ENCODE measurements at regions not wholly inside any gene's neighbourhood (a gene's known extent, or its start where the extent isn't known, plus 50 kb on each side); places are given as distances from the start of the nearest gene placed in this dataset.

DNA sequence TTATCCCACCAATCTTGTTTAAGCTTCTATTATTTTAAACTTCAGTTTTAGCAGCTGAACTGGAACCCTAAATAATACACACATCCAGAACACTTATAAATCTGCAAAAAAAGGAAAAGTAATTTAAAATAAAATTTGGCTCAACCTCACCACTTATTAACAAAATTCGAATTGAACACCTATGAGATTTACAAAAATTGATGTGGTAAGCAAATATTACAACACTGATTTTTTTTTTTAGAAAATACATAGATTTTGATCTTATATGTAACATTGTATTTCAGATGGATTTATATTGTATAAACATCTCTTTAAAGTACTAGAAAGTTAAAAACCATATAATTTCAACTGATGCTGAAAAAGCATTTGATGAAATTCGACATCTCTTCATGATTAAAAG lies 81.3 kb upstream of the DYNAP start:
- no peak for ATAC-seq
- TF ChIP-seq ZC3H10 (CRISPR knock-in tag; IDR thresholded peaks at IDR 0.05), result no peak
- no peak for TF ChIP-seq SNAI2 (CRISPR knock-in tag; IDR thresholded peaks at IDR 0.05)
- TF ChIP-seq GLIS3 (CRISPR knock-in tag; IDR thresholded peaks at IDR 0.05), result no peak
- TF ChIP-seq TOX (CRISPR knock-in tag; IDR thresholded peaks at IDR 0.05; ENCODE audit: borderline replicate concordance), result no peak
- TF ChIP-seq, protein P1, sequence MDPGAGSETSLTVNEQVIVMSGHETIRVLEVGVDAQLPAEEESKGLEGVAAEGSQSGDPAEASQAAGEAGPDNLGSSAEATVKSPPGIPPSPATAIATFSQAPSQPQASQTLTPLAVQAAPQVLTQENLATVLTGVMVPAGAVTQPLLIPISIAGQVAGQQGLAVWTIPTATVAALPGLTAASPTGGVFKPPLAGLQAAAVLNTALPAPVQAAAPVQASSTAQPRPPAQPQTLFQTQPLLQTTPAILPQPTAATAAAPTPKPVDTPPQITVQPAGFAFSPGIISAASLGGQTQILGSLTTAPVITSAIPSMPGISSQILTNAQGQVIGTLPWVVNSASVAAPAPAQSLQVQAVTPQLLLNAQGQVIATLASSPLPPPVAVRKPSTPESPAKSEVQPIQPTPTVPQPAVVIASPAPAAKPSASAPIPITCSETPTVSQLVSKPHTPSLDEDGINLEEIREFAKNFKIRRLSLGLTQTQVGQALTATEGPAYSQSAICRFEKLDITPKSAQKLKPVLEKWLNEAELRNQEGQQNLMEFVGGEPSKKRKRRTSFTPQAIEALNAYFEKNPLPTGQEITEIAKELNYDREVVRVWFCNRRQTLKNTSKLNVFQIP (CRISPR knock-in tag; IDR thresholded peaks at IDR 0.05; ENCODE audit: borderline replicate concordance, low read depth), result no peak

DNA sequence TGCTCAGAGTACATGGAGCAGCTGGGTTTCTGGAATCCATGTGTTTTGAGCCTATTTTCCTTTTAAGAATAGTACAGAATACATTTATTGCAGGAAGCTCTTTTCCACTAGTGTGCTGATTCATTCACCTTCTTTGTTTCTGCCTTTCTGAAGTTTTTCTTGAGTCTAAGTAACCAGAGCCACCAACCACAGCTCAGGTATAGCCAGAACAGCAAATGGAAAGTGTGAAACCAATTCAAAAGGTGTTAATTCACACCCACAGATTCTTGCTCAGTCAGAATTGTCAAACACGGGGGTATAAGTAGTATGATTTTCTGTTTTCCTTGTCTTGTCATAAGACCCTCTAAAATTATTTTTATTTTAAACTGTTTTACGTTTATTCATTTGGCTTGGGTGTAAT lies 75.9 kb upstream of the DYNAP start:
- no peak for ATAC-seq

DNA sequence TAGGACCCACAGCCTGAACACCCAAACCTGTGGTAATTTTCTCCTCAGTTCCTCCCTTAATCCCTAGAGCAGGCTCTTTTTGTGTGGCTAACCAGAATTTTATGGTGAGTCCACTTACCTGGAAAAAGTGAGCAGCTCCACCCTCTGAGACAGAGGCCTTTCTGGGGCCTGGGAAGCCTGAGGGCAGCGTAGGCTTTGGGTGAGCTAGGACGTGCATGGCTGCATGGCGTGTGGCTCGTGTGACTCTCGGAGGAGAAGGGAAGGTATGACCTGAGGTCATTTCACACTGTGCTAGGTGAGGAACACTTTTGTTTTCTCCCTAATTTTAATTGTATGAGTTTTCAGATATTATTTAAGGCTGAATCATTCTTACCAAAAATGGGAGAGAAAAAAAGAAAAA lies 73.5 kb upstream of the DYNAP start:
- no peak for TF ChIP-seq ZFP30 (CRISPR knock-in tag; IDR thresholded peaks at IDR 0.05)
- no peak for TF ChIP-seq GLIS3 (CRISPR knock-in tag; IDR thresholded peaks at IDR 0.05)
- no peak for TF ChIP-seq RARB (CRISPR knock-in tag; IDR thresholded peaks at IDR 0.05)
- no peak for TF ChIP-seq ZNF8 (CRISPR knock-in tag; IDR thresholded peaks at IDR 0.05)
- no peak for TF ChIP-seq BACH2 (CRISPR knock-in tag; IDR thresholded peaks at IDR 0.05; ENCODE audit: borderline replicate concordance)
- TF ChIP-seq ZC3H10 (CRISPR knock-in tag; IDR thresholded peaks at IDR 0.05), result no peak
- TF ChIP-seq, protein P2, sequence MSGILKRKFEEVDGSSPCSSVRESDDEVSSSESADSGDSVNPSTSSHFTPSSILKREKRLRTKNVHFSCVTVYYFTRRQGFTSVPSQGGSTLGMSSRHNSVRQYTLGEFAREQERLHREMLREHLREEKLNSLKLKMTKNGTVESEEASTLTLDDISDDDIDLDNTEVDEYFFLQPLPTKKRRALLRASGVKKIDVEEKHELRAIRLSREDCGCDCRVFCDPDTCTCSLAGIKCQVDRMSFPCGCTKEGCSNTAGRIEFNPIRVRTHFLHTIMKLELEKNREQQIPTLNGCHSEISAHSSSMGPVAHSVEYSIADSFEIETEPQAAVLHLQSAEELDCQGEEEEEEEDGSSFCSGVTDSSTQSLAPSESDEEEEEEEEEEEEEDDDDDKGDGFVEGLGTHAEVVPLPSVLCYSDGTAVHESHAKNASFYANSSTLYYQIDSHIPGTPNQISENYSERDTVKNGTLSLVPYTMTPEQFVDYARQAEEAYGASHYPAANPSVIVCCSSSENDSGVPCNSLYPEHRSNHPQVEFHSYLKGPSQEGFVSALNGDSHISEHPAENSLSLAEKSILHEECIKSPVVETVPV (CRISPR knock-in tag; IDR thresholded peaks at IDR 0.05), result no peak
- TF ChIP-seq ZNF70 (CRISPR knock-in tag; IDR thresholded peaks at IDR 0.05), result no peak
- TF ChIP-seq, protein P1 (CRISPR knock-in tag; IDR thresholded peaks at IDR 0.05; ENCODE audit: borderline replicate concordance, low read depth), result no peak
- no peak for TF ChIP-seq CSDC2 (CRISPR knock-in tag; IDR thresholded peaks at IDR 0.05)
- TF ChIP-seq PPARA (CRISPR knock-in tag; IDR thresholded peaks at IDR 0.05; ENCODE audit: borderline replicate concordance), result no peak
- ATAC-seq, result no peak

More for the DNA sequence above, 75.9 kb upstream of the DYNAP start:
- TF ChIP-seq ZNF8 (CRISPR knock-in tag; IDR thresholded peaks at IDR 0.05) (no peak), ISL1 (CRISPR knock-in tag; IDR thresholded peaks at IDR 0.05) (no peak), ZFP3 (CRISPR knock-in tag; IDR thresholded peaks at IDR 0.05) (no peak), ZFP30 (CRISPR knock-in tag; IDR thresholded peaks at IDR 0.05) (no peak), ZNF70 (CRISPR knock-in tag; IDR thresholded peaks at IDR 0.05) (no peak), SNAI2 (CRISPR knock-in tag; IDR thresholded peaks at IDR 0.05) (no peak), PPARA (CRISPR knock-in tag; IDR thresholded peaks at IDR 0.05; ENCODE audit: borderline replicate concordance) (no peak), TOX (CRISPR knock-in tag; IDR thresholded peaks at IDR 0.05; ENCODE audit: borderline replicate concordance) (no peak), BACH2 (CRISPR knock-in tag; IDR thresholded peaks at IDR 0.05; ENCODE audit: borderline replicate concordance) (no peak), ZC3H10 (CRISPR knock-in tag; IDR thresholded peaks at IDR 0.05) (no peak), RARB (CRISPR knock-in tag; IDR thresholded peaks at IDR 0.05) (no peak), ARNTL (CRISPR knock-in tag; IDR thresholded peaks at IDR 0.05; ENCODE audit: borderline replicate concordance, low read depth) (no peak), TCF4 (CRISPR knock-in tag; IDR thresholded peaks at IDR 0.05; ENCODE audit: borderline replicate concordance) (no peak)
- TF ChIP-seq, protein P1 (CRISPR knock-in tag; IDR thresholded peaks at IDR 0.05; ENCODE audit: borderline replicate concordance, low read depth), result no peak
- TF ChIP-seq, protein P3, sequence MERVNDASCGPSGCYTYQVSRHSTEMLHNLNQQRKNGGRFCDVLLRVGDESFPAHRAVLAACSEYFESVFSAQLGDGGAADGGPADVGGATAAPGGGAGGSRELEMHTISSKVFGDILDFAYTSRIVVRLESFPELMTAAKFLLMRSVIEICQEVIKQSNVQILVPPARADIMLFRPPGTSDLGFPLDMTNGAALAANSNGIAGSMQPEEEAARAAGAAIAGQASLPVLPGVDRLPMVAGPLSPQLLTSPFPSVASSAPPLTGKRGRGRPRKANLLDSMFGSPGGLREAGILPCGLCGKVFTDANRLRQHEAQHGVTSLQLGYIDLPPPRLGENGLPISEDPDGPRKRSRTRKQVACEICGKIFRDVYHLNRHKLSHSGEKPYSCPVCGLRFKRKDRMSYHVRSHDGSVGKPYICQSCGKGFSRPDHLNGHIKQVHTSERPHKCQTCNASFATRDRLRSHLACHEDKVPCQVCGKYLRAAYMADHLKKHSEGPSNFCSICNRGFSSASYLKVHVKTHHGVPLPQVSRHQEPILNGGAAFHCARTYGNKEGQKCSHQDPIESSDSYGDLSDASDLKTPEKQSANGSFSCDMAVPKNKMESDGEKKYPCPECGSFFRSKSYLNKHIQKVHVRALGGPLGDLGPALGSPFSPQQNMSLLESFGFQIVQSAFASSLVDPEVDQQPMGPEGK (CRISPR knock-in tag; IDR thresholded peaks at IDR 0.05; ENCODE audit: borderline replicate concordance), result no peak
- TF ChIP-seq, protein P4, sequence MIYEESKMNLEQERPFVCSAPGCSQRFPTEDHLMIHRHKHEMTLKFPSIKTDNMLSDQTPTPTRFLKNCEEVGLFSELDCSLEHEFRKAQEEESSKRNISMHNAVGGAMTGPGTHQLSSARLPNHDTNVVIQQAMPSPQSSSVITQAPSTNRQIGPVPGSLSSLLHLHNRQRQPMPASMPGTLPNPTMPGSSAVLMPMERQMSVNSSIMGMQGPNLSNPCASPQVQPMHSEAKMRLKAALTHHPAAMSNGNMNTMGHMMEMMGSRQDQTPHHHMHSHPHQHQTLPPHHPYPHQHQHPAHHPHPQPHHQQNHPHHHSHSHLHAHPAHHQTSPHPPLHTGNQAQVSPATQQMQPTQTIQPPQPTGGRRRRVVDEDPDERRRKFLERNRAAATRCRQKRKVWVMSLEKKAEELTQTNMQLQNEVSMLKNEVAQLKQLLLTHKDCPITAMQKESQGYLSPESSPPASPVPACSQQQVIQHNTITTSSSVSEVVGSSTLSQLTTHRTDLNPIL (CRISPR knock-in tag; IDR thresholded peaks at IDR 0.05; ENCODE audit: low read depth), result no peak

All from SK-N-SH treated with all-trans-retinoic acid at 6 μM for 48 hours (cell line).